ENCODE measurements at regions not wholly inside any gene's neighbourhood (a gene's known extent, or its start where the extent isn't known, plus 50 kb on each side); places are given as distances from the start of the nearest gene placed in this dataset.

- DNase-seq: no peak
Observed at GRCh38 chr2:18922276-18922675, 332.9 kb upstream of the NT5C1B start.

- DNase-seq: no peak
Observed at GRCh38 chr2:18918280-18918679, 328.9 kb upstream of the NT5C1B start.

- no peak for DNase-seq
Observed at GRCh38 chr2:18915227-18915626, 325.9 kb upstream of the NT5C1B start.

GRCh38 chr2:18913512-18913911, 324.1 kb upstream of the NT5C1B start:
- no peak for DNase-seq

GRCh38 chr2:18912225-18912888, 323.0 kb upstream of the NT5C1B start:
- DNase-seq: no peak

GRCh38 chr2:18911416-18911815, 322.0 kb upstream of the NT5C1B start:
- DNase-seq: no peak

GRCh38 chr2:18910843-18911242, 321.5 kb upstream of the NT5C1B start:
- no peak for DNase-seq

GRCh38 chr2:18907937-18908336, 318.6 kb upstream of the NT5C1B start:
- DNase-seq: no peak

- no peak for DNase-seq
Observed at GRCh38 chr2:18907508-18907907, 318.1 kb upstream of the NT5C1B start.

GRCh38 chr2:18903750-18904149, 314.4 kb upstream of the NT5C1B start:
- no peak for DNase-seq

- no peak for DNase-seq
Observed at GRCh38 chr2:18901242-18901641, 311.9 kb upstream of the NT5C1B start.

GRCh38 chr2:18900691-18901141, 311.3 kb upstream of the NT5C1B start:
- DNase-seq: no peak

- no peak for DNase-seq
Observed at GRCh38 chr2:18899725-18900124, 310.4 kb upstream of the NT5C1B start.

- DNase-seq: no peak
Observed at GRCh38 chr2:18898271-18898670, 308.9 kb upstream of the NT5C1B start.

GRCh38 chr2:18896125-18896764, 306.9 kb upstream of the NT5C1B start:
- DNase-seq: no peak

GRCh38 chr2:18891600-18892345, 302.4 kb upstream of the NT5C1B start:
- no peak for DNase-seq

GRCh38 chr2:18889565-18890332, 300.4 kb upstream of the NT5C1B start:
- no peak for DNase-seq

- DNase-seq: no peak
Observed at GRCh38 chr2:18885457-18885856, 296.1 kb upstream of the NT5C1B start.

- no peak for DNase-seq
Observed at GRCh38 chr2:18883616-18884456, 294.5 kb upstream of the NT5C1B start.

GRCh38 chr2:18871430-18871829, 282.1 kb upstream of the NT5C1B start:
- no peak for DNase-seq

- no peak for DNase-seq
Observed at GRCh38 chr2:18870307-18870706, 280.9 kb upstream of the NT5C1B start.

GRCh38 chr2:18861951-18862350, 272.6 kb upstream of the NT5C1B start:
- no peak for DNase-seq
